AG09319 (cell line): ENCODE measurements at regions not wholly inside any gene's neighbourhood (a gene's known extent, or its start where the extent isn't known, plus 50 kb on each side); places are given as distances from the start of the nearest gene placed in this dataset.

Source experiments
- DNase-seq: peaks from one replicate; pipeline ENCODE4 v3.0.0-alpha.2; 2010; ENCODE audit warnings: low read depth; ENCODE audit errors: extremely low read depth
- CTCF ChIP-seq: IDR thresholded peaks from 2 replicates; pipeline ENCODE4 v1.5.1; 2011; ENCODE audit warnings: low read depth, mild to moderate bottlenecking, inconsistent platforms, low read length, moderate library complexity

DNA sequence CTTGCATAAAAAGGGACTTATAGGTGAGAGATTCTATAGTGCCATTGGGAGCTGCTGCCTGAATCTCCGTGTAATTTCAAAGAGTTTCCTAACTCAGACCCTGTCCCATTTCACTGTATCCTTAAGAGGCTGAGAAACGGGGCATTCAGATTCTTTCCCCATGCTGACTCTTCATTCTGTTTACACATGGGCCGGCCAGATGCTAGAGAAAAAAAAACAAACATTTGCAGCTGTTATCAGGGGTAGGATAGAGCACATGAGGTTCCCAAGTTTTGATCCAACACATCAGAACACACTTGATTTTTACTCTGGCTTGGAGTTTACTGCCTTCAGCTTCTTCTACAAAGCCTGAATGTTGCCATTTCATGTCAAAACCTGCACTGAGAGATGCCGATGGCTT, 215.9 kb upstream of the TPRG1 start:
- DNase-seq: no peak
- TF ChIP-seq CTCF: no peak

DNA sequence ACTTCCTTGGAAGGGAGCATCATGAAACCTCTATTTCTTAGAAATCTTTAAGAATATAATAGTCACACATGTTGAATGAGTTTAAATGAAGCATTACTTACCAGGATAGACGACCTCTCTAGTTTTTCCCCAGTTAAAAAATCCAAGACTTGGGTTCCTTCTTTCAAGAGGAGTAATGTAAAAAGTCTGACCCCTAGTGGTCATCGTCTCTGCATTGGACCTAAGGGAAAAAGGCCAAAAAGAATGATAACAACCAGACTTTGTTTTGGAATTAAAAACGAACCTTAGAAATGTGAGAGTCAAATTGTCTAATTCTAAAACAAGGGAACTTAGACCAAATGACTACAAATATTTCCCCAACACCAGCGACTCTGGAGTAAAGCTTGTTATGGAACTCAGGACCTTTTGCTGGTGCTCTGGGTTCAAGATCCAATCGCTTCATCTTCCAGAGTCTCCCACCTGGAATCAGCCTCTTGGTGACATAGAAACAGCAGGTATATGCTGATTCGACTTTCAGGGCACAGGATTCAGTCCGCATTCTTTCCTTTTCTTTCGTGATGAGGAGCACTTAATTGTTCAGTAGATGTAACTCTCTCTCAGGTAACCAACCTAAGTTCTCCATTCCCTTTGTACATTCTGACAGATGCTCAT, 214.8 kb upstream of the TPRG1 start:
- peak; percentile 79 for TF ChIP-seq CTCF
- peak; percentile 36 for DNase-seq

- TF ChIP-seq CTCF: no peak
- no peak for DNase-seq
Observed at GRCh38 chr3:188959013-188959412, 212.8 kb upstream of the TPRG1 start.

DNA sequence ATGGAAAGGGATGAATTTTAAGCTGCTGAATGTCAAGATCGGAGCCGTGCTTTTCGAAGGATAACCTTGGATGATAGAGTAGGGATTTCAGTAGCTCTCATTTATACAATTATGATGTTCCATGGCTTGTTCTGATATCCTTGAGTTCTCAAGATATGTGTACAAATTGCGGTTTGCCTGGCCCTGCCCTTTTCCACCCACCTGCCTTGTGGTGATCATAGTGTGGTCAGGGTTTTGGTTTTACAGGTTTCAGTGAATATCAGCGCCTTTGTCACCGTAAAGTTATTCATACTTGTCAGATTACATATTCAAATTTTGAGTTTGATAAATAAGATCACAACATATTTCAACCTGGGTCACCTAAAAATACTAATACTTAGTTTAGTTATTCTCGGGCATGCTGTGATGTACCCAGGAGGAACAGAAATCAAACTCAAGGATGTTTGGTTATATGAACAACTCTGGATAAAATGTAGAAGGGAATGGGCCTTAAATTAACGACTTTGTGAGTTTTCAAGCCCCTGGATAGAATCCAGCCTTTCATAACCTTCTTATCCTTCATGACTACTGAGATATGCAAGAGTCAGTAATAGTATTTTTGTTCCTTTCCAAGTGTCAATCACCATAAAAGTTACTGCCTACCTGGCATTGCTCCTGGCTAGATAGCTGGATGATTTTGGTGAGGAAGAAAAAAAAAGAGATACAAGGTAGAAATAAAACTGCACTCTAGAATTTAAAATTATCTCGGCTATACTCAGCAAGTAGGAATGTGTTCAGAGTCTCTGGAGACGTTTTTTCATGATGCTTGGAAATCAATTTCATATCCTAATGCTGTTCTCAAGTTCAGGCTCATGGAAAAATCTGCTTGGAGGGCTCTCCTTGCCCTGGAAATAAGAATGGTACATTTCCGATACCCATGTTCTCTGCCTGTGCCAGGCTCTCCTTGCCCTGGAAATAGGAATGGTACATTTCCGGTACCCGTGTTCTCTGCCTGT, 209.2 kb upstream of the TPRG1 start:
- no peak for DNase-seq
- TF ChIP-seq CTCF: no peak

- TF ChIP-seq CTCF: no peak
- no peak for DNase-seq
Observed at GRCh38 chr3:188964957-188965356, 206.8 kb upstream of the TPRG1 start.

DNA sequence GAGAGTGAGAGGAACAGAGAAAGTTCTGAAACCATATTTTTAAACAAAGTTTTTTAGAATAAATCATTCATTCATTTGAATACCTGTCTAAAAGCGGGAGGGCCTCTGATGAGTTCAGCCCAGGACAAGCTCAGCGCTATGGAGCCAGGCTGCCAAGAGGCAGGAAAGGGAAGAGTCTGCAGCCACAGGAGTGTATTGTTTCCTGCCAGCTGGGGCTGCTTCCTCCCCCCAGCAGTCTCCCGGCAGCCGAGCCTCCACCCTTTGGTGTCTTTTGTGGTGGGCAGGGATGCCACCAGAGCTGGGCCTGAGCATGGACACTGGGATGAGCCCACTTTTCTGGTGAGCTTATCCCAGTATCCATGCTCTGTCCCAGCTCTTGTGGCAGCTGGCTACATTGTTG, 199.5 kb upstream of the TPRG1 start:
- no peak for TF ChIP-seq CTCF
- DNase-seq: no peak
